Gastroesophageal sphincter (tissue), 4 donors: ENCODE measurements at regions not wholly inside any gene's neighbourhood (a gene's known extent, or its start where the extent isn't known, plus 50 kb on each side); places are given as distances from the start of the nearest gene placed in this dataset.

ENCODE experiments used
- ATAC-seq: fragments of 150-250 bp; one replicate; pipeline ENCODE4 v1.9.1; 2016; ENCODE audit warnings: mild to moderate bottlenecking, moderate library complexity
- H3K27ac ChIP-seq, 4 donors: fragments of 200-600 bp; sonication (generic) in 3 of 4; 1 replicate in 3 of 4; 2 replicates in 1 of 4; pipeline ENCODE4 v1.5.1; 2016 to 2019
- H3K27me3 ChIP-seq: fragments of 200-600 bp; sonication (generic); one replicate; pipeline ENCODE4 v1.5.1; 2019
- H3K36me3 ChIP-seq, 2 donors: fragments of 200-600 bp; sonication (generic); one replicate each; pipeline ENCODE4 v1.5.1; 2019; ENCODE audit warnings: control low read depth in 1 of 2
- H3K4me1 ChIP-seq, 3 donors: fragments of 200-600 bp; sonication (generic); 1 replicate in 2 of 3; 2 replicates in 1 of 3; pipeline ENCODE4 v1.5.1; 2016 to 2019; ENCODE audit warnings: control low read depth in 2 of 3
- H3K4me3 ChIP-seq, 2 donors: fragments of 200-600 bp; sonication (generic); one replicate each; pipeline ENCODE4 v1.5.1; 2019; ENCODE audit warnings: mild to moderate bottlenecking in 1 of 2, moderate library complexity in 1 of 2
- H3K9me3 ChIP-seq, 3 donors: fragments of 200-600 bp; sonication (generic); one replicate each; pipeline ENCODE4 v1.5.1; 2017 to 2019; ENCODE audit warnings: control low read depth in 2 of 3
- EP300 ChIP-seq: sonication (generic); formaldehyde crosslinking; IDR thresholded peaks from one replicate; pipeline ENCODE4 v1.6.1; 2017; ENCODE audit warnings: antibody characterized with exemption, mild to moderate bottlenecking
- POLR2A ChIP-seq, 2 donors: fragments of 450-650 bp; IDR thresholded peaks; one replicate each; pipeline ENCODE4 v1.6.1; 2017; ENCODE audit warnings: antibody characterized with exemption in 2 of 2, mild to moderate bottlenecking in 2 of 2, moderate library complexity in 1 of 2
- POLR2AphosphoS5 ChIP-seq: sonication (generic); formaldehyde crosslinking; IDR thresholded peaks from one replicate; pipeline ENCODE4 v1.6.1; 2017; ENCODE audit warnings: antibody characterized with exemption
- WGBS, 2 donors: methylation state at CpG; one replicate each; pipeline ENCODE4 v1.1.5; 2018; ENCODE audit warnings: low coverage in 1 of 2; 5-methylcytosine and 5-hydroxymethylcytosine counted together
- TF ChIP-seq, protein P1 (sequence below), 4 experiments: fragments of 200-600 bp in 2 of 4; fragments of 450-650 bp in 2 of 4; sonication (generic) in 1 of 4; IDR thresholded peaks; one replicate each; pipeline ENCODE4 v1.5.1; 2017 to 2019; ENCODE audit warnings: antibody characterized with exemption in 4 of 4, mild to moderate bottlenecking in 2 of 4, moderate library complexity in 2 of 4

GRCh38 chr11:45036733-45037132, 86.0 kb upstream of the TP53I11 start:
- 48 to 55% methylated on average over 4 to 6 of the region's 6 CpGs for WGBS, 2 donors
- ATAC-seq: no peak
- no peaks in the 10 kb centered on the region for H3K4me1 ChIP-seq
- H3K36me3 ChIP-seq: no peaks in the 10 kb centered on the region
- TF ChIP-seq, protein P1, sequence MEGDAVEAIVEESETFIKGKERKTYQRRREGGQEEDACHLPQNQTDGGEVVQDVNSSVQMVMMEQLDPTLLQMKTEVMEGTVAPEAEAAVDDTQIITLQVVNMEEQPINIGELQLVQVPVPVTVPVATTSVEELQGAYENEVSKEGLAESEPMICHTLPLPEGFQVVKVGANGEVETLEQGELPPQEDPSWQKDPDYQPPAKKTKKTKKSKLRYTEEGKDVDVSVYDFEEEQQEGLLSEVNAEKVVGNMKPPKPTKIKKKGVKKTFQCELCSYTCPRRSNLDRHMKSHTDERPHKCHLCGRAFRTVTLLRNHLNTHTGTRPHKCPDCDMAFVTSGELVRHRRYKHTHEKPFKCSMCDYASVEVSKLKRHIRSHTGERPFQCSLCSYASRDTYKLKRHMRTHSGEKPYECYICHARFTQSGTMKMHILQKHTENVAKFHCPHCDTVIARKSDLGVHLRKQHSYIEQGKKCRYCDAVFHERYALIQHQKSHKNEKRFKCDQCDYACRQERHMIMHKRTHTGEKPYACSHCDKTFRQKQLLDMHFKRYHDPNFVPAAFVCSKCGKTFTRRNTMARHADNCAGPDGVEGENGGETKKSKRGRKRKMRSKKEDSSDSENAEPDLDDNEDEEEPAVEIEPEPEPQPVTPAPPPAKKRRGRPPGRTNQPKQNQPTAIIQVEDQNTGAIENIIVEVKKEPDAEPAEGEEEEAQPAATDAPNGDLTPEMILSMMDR (IDR thresholded peaks at IDR 0.05): no peak
- no peak for TF ChIP-seq EP300
- no peak for TF ChIP-seq POLR2AphosphoS5
- TF ChIP-seq POLR2A (IDR thresholded peaks at IDR 0.05): no peak
- no peaks in the 10 kb centered on the region for H3K27me3 ChIP-seq
- no peak overlapping the region for H3K27ac ChIP-seq
- no peak overlapping the region for H3K4me3 ChIP-seq
- peaks cover 0 to 18% (median 0%) of the 10 kb centered on the region in 3 donors for H3K9me3 ChIP-seq

GRCh38 chr11:45037434-45038005, 86.8 kb upstream of the TP53I11 start:
- no peaks in the 10 kb centered on the region for H3K27me3 ChIP-seq
- H3K36me3 ChIP-seq: no peaks in the 10 kb centered on the region
- no peak for TF ChIP-seq POLR2AphosphoS5
- TF ChIP-seq, protein P1 (IDR thresholded peaks at IDR 0.05): no peak
- TF ChIP-seq POLR2A (IDR thresholded peaks at IDR 0.05): no peak
- TF ChIP-seq EP300: no peak
- H3K9me3 ChIP-seq: peaks cover 0 to 18% (median 0%) of the 10 kb centered on the region in 3 donors
- H3K27ac ChIP-seq: no peak overlapping the region
- H3K4me1 ChIP-seq: peaks cover 0 to under 1% (median 0%) of the 10 kb centered on the region in 3 donors
- no peak overlapping the region for H3K4me3 ChIP-seq
- ATAC-seq: no peak

GRCh38 chr11:45038923-45039322, 88.2 kb upstream of the TP53I11 start:
- peaks cover 0 to 8% (median 0%) of the 10 kb centered on the region in 3 donors for H3K4me1 ChIP-seq
- WGBS, 2 donors: 100% methylated on average over 1 of the region's 1 CpG
- no peak for ATAC-seq
- H3K27me3 ChIP-seq: no peaks in the 10 kb centered on the region
- H3K9me3 ChIP-seq: peaks cover 0 to 18% (median 0%) of the 10 kb centered on the region in 3 donors
- H3K36me3 ChIP-seq: no peaks in the 10 kb centered on the region
- no peak overlapping the region for H3K27ac ChIP-seq
- TF ChIP-seq POLR2AphosphoS5 (no peak), POLR2A (IDR thresholded peaks at IDR 0.05) (no peak), EP300 (no peak)
- TF ChIP-seq, protein P1 (IDR thresholded peaks at IDR 0.05): no peak
- no peak overlapping the region for H3K4me3 ChIP-seq

- Histone ChIP-seq H3K27me3 (no peaks in the 10 kb centered on the region), H3K27ac (no peak overlapping the region), H3K36me3 (no peaks in the 10 kb centered on the region), H3K9me3 (peaks cover 0 to 18% (median 0%) of the 10 kb centered on the region in 3 donors), H3K4me3 (no peak overlapping the region), H3K4me1 (peaks cover 0 to 21% (median 8%) of the 10 kb centered on the region in 3 donors)
- 50 to 63% methylated on average over 1 to 4 of the region's 7 CpGs for WGBS, 2 donors
- ATAC-seq: no peak
- TF ChIP-seq, protein P1 (IDR thresholded peaks at IDR 0.05): no peak
- TF ChIP-seq POLR2A (IDR thresholded peaks at IDR 0.05): no peak
- no peak for TF ChIP-seq POLR2AphosphoS5
- no peak for TF ChIP-seq EP300
Measured at GRCh38 chr11:45041596-45041995, 90.9 kb upstream of the TP53I11 start.

- Histone ChIP-seq H3K4me3 (no peak overlapping the region), H3K9me3 (peaks cover 0 to 18% (median 0%) of the 10 kb centered on the region in 3 donors), H3K36me3 (no peaks in the 10 kb centered on the region), H3K27me3 (no peaks in the 10 kb centered on the region), H3K27ac (no peak overlapping the region), H3K4me1 (peaks cover 0 to 30% (median 10%) of the 10 kb centered on the region in 3 donors)
- TF ChIP-seq POLR2AphosphoS5 (no peak), POLR2A (IDR thresholded peaks at IDR 0.05) (no peak), EP300 (no peak)
- TF ChIP-seq, protein P1 (IDR thresholded peaks at IDR 0.05): no peak
- WGBS, 2 donors: 46 to 50% methylated on average over 3 of the region's 4 CpGs
- peak; percentile 54 for ATAC-seq
Measured at GRCh38 chr11:45042560-45042959, 91.9 kb upstream of the TP53I11 start.
